ENCODE measurements at regions not wholly inside any gene's neighbourhood (a gene's known extent, or its start where the extent isn't known, plus 50 kb on each side); places are given as distances from the start of the nearest gene placed in this dataset.
"Not testable (repeated sequence)": the region's sequence is repeated elsewhere in the genome, so short reads cannot be mapped to it uniquely, and the experiment has no call there.

GRCh38 chr7:98762620-98763019, 107.2 kb downstream of the TMEM130 start:
- no peak overlapping the region for H2BK12ac ChIP-seq (ENCODE audit: low read length)
- H3K14ac ChIP-seq (ENCODE audit: low read length): no peak overlapping the region
- H4K91ac ChIP-seq (ENCODE audit: low read depth, low read length, poor library complexity): no peak overlapping the region
- DNase-seq (ENCODE audit: low spot score): no peak
- H3K4me1 ChIP-seq (ENCODE audit: control insufficient read depth in 2 of 2, insufficient read depth in 1 of 2, low read depth in 1 of 2, low read length in 2 of 2): peaks cover 0 to 3% of the 10 kb centered on the region in 2 donors
- no peak overlapping the region for H2BK15ac ChIP-seq (ENCODE audit: low read length)
- no peak overlapping the region for H2AK5ac ChIP-seq (ENCODE audit: low read depth, low read length)
- no peaks in the 10 kb centered on the region for H3K9me3 ChIP-seq (replicated peaks in 1 of 2; ENCODE audit: control insufficient read depth in 2 of 2, insufficient read depth in 1 of 2, low read depth in 1 of 2, low read length in 2 of 2)
- no peak overlapping the region for H2BK5ac ChIP-seq (ENCODE audit: low read length)
- H3K18ac ChIP-seq (ENCODE audit: low read length): no peak overlapping the region
- H4K8ac ChIP-seq (ENCODE audit: low read depth, low read length): peak overlapping the region; percentile 23
- no peak overlapping the region for H2AFZ ChIP-seq (ENCODE audit: low read length)
- H3K79me1 ChIP-seq (ENCODE audit: low read depth, low read length): no peaks in the 10 kb centered on the region
- WGBS, 2 donors (ENCODE audit: extremely low coverage in 2 of 2, insufficient read length in 2 of 2, insufficient replicate concordance in 1 of 2): no CpG with 5 or more reads among the region's 4 CpGs
- H2BK120ac ChIP-seq (ENCODE audit: low read depth, low read length): no peak overlapping the region
- no peak overlapping the region for H3K4ac ChIP-seq (ENCODE audit: low read length)
- H3K27ac ChIP-seq (replicated peaks; ENCODE audit: low read length): no peak overlapping the region
- H3K23ac ChIP-seq (ENCODE audit: low read depth, low read length, poor library complexity): no peak overlapping the region
- H3K4me2 ChIP-seq (ENCODE audit: insufficient read depth, low read length, poor library complexity, severe bottlenecking): no peak overlapping the region
- H3K36me3 ChIP-seq (replicated peaks in 1 of 2; ENCODE audit: control insufficient read depth in 2 of 2, insufficient read depth in 2 of 2, low read length in 2 of 2): no peaks in the 10 kb centered on the region
- no peak overlapping the region for H3K4me3 ChIP-seq (ENCODE audit: low read length in 2 of 2)
- no peak overlapping the region for H3K9ac ChIP-seq (ENCODE audit: low read depth, low read length, poor library complexity)
- H3K27me3 ChIP-seq (ENCODE audit: control insufficient read depth in 3 of 3, insufficient read depth in 3 of 3, low read depth in 1 of 3, low read length in 3 of 3): peaks cover 0 to 2% (median 0%) of the 10 kb centered on the region in 3 experiments

GRCh38 chr7:98763441-98763840, 106.4 kb downstream of the TMEM130 start:
- Histone ChIP-seq H3K4me2 (ENCODE audit: insufficient read depth, low read length, poor library complexity, severe bottlenecking) (no peak overlapping the region), H3K27me3 (ENCODE audit: control insufficient read depth in 3 of 3, insufficient read depth in 3 of 3, low read depth in 1 of 3, low read length in 3 of 3) (peaks cover 0 to 2% (median 0%) of the 10 kb centered on the region in 3 experiments), H3K4ac (ENCODE audit: low read length) (no peak overlapping the region), H2AFZ (ENCODE audit: low read length) (no peak overlapping the region), H2AK5ac (ENCODE audit: low read depth, low read length) (no peak overlapping the region), H3K79me1 (ENCODE audit: low read depth, low read length) (no peaks in the 10 kb centered on the region), H2BK12ac (ENCODE audit: low read length) (no peak overlapping the region), H3K9ac (ENCODE audit: low read depth, low read length, poor library complexity) (no peak overlapping the region), H4K91ac (ENCODE audit: low read depth, low read length, poor library complexity) (no peak overlapping the region), H2BK5ac (ENCODE audit: low read length) (no peak overlapping the region), H3K27ac (replicated peaks; ENCODE audit: low read length) (no peak overlapping the region), H3K23ac (ENCODE audit: low read depth, low read length, poor library complexity) (no peak overlapping the region), H3K14ac (ENCODE audit: low read length) (no peak overlapping the region), H2BK15ac (ENCODE audit: low read length) (no peak overlapping the region), H3K9me3 (replicated peaks in 1 of 2; ENCODE audit: control insufficient read depth in 2 of 2, insufficient read depth in 1 of 2, low read depth in 1 of 2, low read length in 2 of 2) (no peaks in the 10 kb centered on the region), H3K36me3 (replicated peaks in 1 of 2; ENCODE audit: control insufficient read depth in 2 of 2, insufficient read depth in 2 of 2, low read length in 2 of 2) (no peaks in the 10 kb centered on the region), H2BK120ac (ENCODE audit: low read depth, low read length) (no peak overlapping the region), H3K18ac (ENCODE audit: low read length) (no peak overlapping the region), H3K4me3 (ENCODE audit: low read length in 2 of 2) (no peak overlapping the region), H3K4me1 (ENCODE audit: control insufficient read depth in 2 of 2, insufficient read depth in 1 of 2, low read depth in 1 of 2, low read length in 2 of 2) (peaks cover 0 to 3% of the 10 kb centered on the region in 2 donors), H4K8ac (ENCODE audit: low read depth, low read length) (no peak overlapping the region)
- WGBS, 2 donors (ENCODE audit: extremely low coverage in 2 of 2, insufficient read length in 2 of 2, insufficient replicate concordance in 1 of 2): no CpG with 5 or more reads among the region's 8 CpGs
- no peak for DNase-seq (ENCODE audit: low spot score)

- Histone ChIP-seq H3K4me2 (ENCODE audit: insufficient read depth, low read length, poor library complexity, severe bottlenecking) (no peak overlapping the region), H3K9ac (ENCODE audit: low read depth, low read length, poor library complexity) (no peak overlapping the region), H3K4me1 (ENCODE audit: control insufficient read depth in 2 of 2, insufficient read depth in 1 of 2, low read depth in 1 of 2, low read length in 2 of 2) (peaks cover 0 to 3% of the 10 kb centered on the region in 2 donors), H3K23ac (ENCODE audit: low read depth, low read length, poor library complexity) (no peak overlapping the region), H3K9me3 (replicated peaks in 1 of 2; ENCODE audit: control insufficient read depth in 2 of 2, insufficient read depth in 1 of 2, low read depth in 1 of 2, low read length in 2 of 2) (no peaks in the 10 kb centered on the region), H3K36me3 (replicated peaks in 1 of 2; ENCODE audit: control insufficient read depth in 2 of 2, insufficient read depth in 2 of 2, low read length in 2 of 2) (no peaks in the 10 kb centered on the region), H2BK5ac (ENCODE audit: low read length) (no peak overlapping the region), H2AK5ac (ENCODE audit: low read depth, low read length) (no peak overlapping the region), H2BK12ac (ENCODE audit: low read length) (no peak overlapping the region), H3K18ac (ENCODE audit: low read length) (no peak overlapping the region), H3K4ac (ENCODE audit: low read length) (no peak overlapping the region), H2AFZ (ENCODE audit: low read length) (no peak overlapping the region), H4K8ac (ENCODE audit: low read depth, low read length) (no peak overlapping the region), H3K14ac (ENCODE audit: low read length) (no peak overlapping the region), H2BK15ac (ENCODE audit: low read length) (no peak overlapping the region), H3K27me3 (ENCODE audit: control insufficient read depth in 3 of 3, insufficient read depth in 3 of 3, low read depth in 1 of 3, low read length in 3 of 3) (peaks cover 0 to 2% (median 0%) of the 10 kb centered on the region in 3 experiments), H4K91ac (ENCODE audit: low read depth, low read length, poor library complexity) (no peak overlapping the region), H3K27ac (replicated peaks; ENCODE audit: low read length) (no peak overlapping the region), H3K79me1 (ENCODE audit: low read depth, low read length) (no peaks in the 10 kb centered on the region), H3K4me3 (ENCODE audit: low read length in 2 of 2) (no peak overlapping the region), H2BK120ac (ENCODE audit: low read depth, low read length) (no peak overlapping the region)
- no peak for DNase-seq (ENCODE audit: low spot score)
- no CpG with 5 or more reads among the region's 8 CpGs for WGBS, 2 donors (ENCODE audit: extremely low coverage in 2 of 2, insufficient read length in 2 of 2, insufficient replicate concordance in 1 of 2)
Measured at GRCh38 chr7:98764946-98765345, 104.9 kb downstream of the TMEM130 start.

GRCh38 chr7:98770085-98770484, 99.7 kb downstream of the TMEM130 start:
- H3K14ac ChIP-seq (ENCODE audit: low read length); H4K8ac ChIP-seq (ENCODE audit: low read depth, low read length); H3K9ac ChIP-seq (ENCODE audit: low read depth, low read length, poor library complexity); DNase-seq (ENCODE audit: low spot score); H3K18ac ChIP-seq (ENCODE audit: low read length); H3K27ac ChIP-seq (replicated peaks; ENCODE audit: low read length); H3K27me3 ChIP-seq (ENCODE audit: control insufficient read depth in 3 of 3, insufficient read depth in 3 of 3, low read depth in 1 of 3, low read length in 3 of 3); H3K4ac ChIP-seq (ENCODE audit: low read length); H3K4me3 ChIP-seq (ENCODE audit: low read length in 2 of 2); H3K9me3 ChIP-seq (replicated peaks in 1 of 2; ENCODE audit: control insufficient read depth in 2 of 2, insufficient read depth in 1 of 2, low read depth in 1 of 2, low read length in 2 of 2); H2BK12ac ChIP-seq (ENCODE audit: low read length); H3K4me2 ChIP-seq (ENCODE audit: insufficient read depth, low read length, poor library complexity, severe bottlenecking); H3K36me3 ChIP-seq (replicated peaks in 1 of 2; ENCODE audit: control insufficient read depth in 2 of 2, insufficient read depth in 2 of 2, low read length in 2 of 2); H2BK120ac ChIP-seq (ENCODE audit: low read depth, low read length); H2AFZ ChIP-seq (ENCODE audit: low read length); H4K91ac ChIP-seq (ENCODE audit: low read depth, low read length, poor library complexity); H3K23ac ChIP-seq (ENCODE audit: low read depth, low read length, poor library complexity); H2BK15ac ChIP-seq (ENCODE audit: low read length); H3K79me1 ChIP-seq (ENCODE audit: low read depth, low read length); H2AK5ac ChIP-seq (ENCODE audit: low read depth, low read length); H2BK5ac ChIP-seq (ENCODE audit: low read length): not testable (repeated sequence)
- peaks cover 11 to 12% of the 10 kb centered on the region in 2 donors for H3K4me1 ChIP-seq (ENCODE audit: control insufficient read depth in 2 of 2, insufficient read depth in 1 of 2, low read depth in 1 of 2, low read length in 2 of 2)
- WGBS, 2 donors (ENCODE audit: extremely low coverage in 2 of 2, insufficient read length in 2 of 2, insufficient replicate concordance in 1 of 2): no CpG with 5 or more reads among the region's 5 CpGs
